HG03175 (cell line): ENCODE measurements at regions not wholly inside any gene's neighbourhood (a gene's known extent, or its start where the extent isn't known, plus 50 kb on each side); places are given as distances from the start of the nearest gene placed in this dataset.

Source experiments
- ATAC-seq: cut with Tn5 transposase; IDR thresholded peaks from one replicate; pipeline ENCODE4 v1.9.1; 2021; ENCODE audit warnings: mild to moderate bottlenecking, moderate library complexity; ENCODE audit not compliant: unreplicated experiment

- no peak for ATAC-seq
Observed at GRCh38 chr10:107717046-107717445, 552.5 kb upstream of the SORCS1 start.

GRCh38 chr10:107715565-107715964, 551.1 kb upstream of the SORCS1 start:
- no peak for ATAC-seq

- no peak for ATAC-seq
Observed at GRCh38 chr10:107708981-107709380, 544.5 kb upstream of the SORCS1 start.

- no peak for ATAC-seq
Observed at GRCh38 chr10:107706096-107706725, 541.7 kb upstream of the SORCS1 start.

GRCh38 chr10:107701943-107702342, 537.4 kb upstream of the SORCS1 start:
- no peak for ATAC-seq

GRCh38 chr10:107692072-107692471, 527.6 kb upstream of the SORCS1 start:
- ATAC-seq: peak; percentile 57

GRCh38 chr10:107689323-107689722, 524.8 kb upstream of the SORCS1 start:
- peak; percentile 41 for ATAC-seq

- no peak for ATAC-seq
Observed at GRCh38 chr10:107687701-107688100, 523.2 kb upstream of the SORCS1 start.

- no peak for ATAC-seq
Observed at GRCh38 chr10:107686095-107686494, 521.6 kb upstream of the SORCS1 start.

GRCh38 chr10:107671960-107672359, 507.5 kb upstream of the SORCS1 start:
- ATAC-seq: no peak

- ATAC-seq: no peak
Observed at GRCh38 chr10:107666214-107666613, 501.7 kb upstream of the SORCS1 start.

- ATAC-seq: no peak
Observed at GRCh38 chr10:107665459-107665858, 501.0 kb upstream of the SORCS1 start.

GRCh38 chr10:107657851-107658250, 493.3 kb upstream of the SORCS1 start:
- no peak for ATAC-seq

GRCh38 chr10:107656932-107657331, 492.4 kb upstream of the SORCS1 start:
- no peak for ATAC-seq

GRCh38 chr10:107653832-107654287, 489.4 kb upstream of the SORCS1 start:
- ATAC-seq: peak; percentile 66

- ATAC-seq: no peak
Observed at GRCh38 chr10:107650939-107651338, 486.4 kb upstream of the SORCS1 start.

GRCh38 chr10:107649249-107649648, 484.7 kb upstream of the SORCS1 start:
- ATAC-seq: no peak

- ATAC-seq: no peak
Observed at GRCh38 chr10:107647462-107647861, 483.0 kb upstream of the SORCS1 start.

- ATAC-seq: no peak
Observed at GRCh38 chr10:107631876-107632275, 467.4 kb upstream of the SORCS1 start.

GRCh38 chr10:107626862-107627261, 462.4 kb upstream of the SORCS1 start:
- no peak for ATAC-seq

GRCh38 chr10:107623292-107623691, 458.8 kb upstream of the SORCS1 start:
- ATAC-seq: no peak

GRCh38 chr10:107619139-107619538, 454.6 kb upstream of the SORCS1 start:
- no peak for ATAC-seq

GRCh38 chr10:107618504-107618994, 454.0 kb upstream of the SORCS1 start:
- ATAC-seq: no peak
